ENCODE measurements at regions not wholly inside any gene's neighbourhood (a gene's known extent, or its start where the extent isn't known, plus 50 kb on each side); places are given as distances from the start of the nearest gene placed in this dataset.
"Not testable (repeated sequence)": the region's sequence is repeated elsewhere in the genome, so short reads cannot be mapped to it uniquely, and the experiment has no call there.

DNA sequence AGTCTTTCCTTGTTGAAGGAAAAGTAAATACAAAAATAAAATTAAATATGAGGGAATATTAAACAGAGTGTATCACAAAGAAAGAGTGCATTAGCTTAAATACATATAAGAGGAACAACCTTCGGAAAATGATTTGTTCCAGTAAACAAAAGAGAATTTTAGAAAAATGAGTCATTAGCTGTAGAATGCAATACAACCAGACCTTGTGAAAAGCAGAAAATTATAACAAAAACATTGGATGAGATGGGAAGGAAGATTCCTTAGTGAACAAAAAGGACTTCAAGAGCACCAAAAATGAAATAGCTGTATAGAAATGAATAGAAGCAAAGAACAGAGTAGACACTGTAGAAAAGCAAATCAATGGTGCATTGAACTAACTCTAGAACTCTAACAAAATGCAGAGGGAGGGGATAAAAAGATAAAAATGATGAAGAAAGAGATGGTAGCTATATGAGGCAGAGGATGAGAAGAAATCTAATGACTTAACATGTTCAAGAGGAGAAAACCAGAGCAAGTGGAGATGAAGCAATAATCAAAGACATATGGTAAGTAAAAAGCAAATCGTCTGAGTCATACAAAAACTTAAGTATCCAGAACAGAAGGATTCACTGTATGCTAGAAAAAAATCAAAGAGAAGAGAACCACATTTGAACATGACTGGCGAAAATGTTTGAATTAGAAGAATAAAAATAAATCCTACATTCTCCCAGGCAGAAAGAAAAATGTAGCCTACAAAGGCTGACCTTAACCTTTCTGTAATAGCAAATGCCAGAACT, 190.5 kb downstream of the TMEM26 start:
- DNase-seq, result no peak

DNA sequence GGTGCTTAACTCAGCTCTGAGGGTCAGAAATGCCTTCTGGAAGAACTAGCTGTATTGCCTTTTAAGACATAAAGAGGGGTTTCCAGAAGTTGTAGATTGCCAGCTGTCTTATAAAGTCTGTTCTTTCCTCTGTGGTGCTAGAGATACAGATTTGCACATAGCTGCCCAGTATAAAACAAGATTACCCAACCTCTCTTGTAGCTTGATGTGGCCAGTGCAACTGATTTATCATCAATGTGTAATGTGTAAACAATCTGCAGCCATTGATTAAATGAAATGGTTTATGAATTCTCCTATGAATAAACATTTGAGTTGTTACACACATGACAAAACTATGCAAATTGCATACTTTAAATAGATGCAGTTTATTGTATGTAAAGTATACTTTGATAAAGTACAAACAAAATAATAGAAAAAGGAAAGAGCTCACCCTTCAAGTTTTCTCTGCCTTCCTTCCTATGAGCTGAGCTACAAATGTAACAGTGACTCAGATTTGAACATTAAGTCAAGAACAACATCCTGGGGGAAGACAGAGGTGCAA, 195.2 kb downstream of the TMEM26 start:
- DNase-seq, result no peak

DNA sequence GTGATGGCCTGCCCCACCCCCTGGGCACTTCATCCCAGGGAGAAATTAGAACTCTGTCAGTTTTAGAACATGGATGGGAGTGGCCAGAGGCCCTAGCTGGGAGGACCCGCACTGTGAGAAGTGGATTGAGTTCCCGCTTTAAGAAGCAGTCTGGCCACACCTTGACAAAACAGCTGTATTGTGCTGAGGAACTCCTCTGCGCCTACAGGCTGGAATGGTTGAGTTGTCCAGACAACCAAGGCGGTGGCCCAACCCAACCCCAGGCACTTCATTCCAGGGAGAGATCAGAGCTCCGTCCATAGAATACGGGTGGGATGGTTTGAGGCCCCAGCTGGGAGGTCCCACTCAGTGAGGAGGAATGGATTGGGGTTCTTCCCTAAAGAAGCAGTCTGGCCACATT, 196.0 kb downstream of the TMEM26 start:
- no peak for DNase-seq

DNA sequence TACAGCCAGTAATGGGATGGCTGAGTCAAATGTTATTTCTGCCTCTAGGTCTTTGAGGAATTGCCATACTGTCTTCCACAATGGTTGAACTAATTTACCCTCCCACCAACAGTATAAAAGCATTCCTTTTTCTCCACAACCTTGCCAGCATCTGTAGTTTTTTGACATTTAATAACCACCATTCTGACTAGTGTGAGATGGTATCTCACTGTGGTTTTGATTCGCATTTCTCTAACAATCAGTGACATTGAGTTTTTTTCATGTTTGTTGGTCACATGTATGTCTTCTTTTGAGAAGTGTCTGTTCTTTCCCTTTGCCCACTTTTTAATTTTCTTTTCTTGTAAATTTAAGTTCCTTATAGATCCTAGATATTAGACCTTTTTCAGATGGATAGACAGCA, 200.9 kb downstream of the TMEM26 start:
- not testable (repeated sequence) for DNase-seq

DNA sequence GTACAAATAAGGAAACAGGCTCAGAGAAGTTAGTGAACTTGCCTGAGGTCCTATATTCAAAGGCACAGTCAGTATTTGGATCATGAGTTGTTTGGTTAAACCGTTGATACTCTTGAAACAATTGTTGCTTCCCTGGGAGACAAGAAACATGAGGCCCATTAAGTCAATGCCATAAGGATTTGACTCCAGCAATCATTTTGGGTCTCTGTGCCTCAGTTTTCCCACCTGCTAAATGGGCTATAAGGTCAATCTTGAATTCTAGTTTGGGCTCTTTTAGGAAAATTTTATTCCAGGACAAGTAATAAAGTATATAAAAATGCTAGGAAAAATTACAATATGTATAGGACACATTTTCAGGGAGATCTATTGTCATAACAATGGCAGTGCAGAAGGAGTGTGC, 202.1 kb downstream of the TMEM26 start:
- DNase-seq, result no peak

DNA sequence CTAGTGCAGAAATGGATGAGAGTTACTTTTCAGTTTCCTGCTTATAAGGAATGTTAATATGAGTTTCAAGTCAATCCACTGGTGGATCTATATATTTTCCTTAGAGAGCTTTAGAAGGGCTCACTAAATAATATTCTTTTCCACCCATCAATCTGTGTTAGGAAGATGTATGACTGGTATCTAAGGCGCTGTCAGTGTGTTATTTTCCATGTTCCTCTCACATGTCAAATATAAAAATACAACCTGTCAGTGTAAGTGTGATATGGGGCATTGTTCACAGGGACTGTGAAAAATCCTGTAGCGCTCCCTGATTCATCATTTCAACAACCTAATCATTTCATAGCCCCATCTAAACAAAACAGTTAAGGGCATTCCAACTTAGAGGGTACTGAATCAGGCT, 203.1 kb downstream of the TMEM26 start:
- DNase-seq, result no peak

DNA sequence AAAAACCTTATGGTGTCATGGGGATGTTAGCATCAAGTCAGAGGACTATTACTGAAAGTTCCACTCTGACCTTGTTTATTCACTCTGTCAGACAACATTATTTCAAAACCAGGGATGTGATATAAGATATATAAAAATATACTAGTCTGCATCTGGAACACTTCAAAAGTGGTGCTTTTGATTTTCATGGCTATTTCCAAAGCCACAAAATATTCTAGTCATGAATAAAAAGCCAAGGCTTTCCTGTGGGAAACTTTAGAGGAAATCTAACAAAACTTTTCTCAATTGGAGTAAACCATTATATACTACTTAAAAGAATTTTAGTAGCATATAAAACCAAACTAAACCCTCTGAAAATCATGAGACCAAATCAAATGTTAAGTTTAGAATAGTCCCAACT, 205.2 kb downstream of the TMEM26 start:
- no peak for DNase-seq

DNA sequence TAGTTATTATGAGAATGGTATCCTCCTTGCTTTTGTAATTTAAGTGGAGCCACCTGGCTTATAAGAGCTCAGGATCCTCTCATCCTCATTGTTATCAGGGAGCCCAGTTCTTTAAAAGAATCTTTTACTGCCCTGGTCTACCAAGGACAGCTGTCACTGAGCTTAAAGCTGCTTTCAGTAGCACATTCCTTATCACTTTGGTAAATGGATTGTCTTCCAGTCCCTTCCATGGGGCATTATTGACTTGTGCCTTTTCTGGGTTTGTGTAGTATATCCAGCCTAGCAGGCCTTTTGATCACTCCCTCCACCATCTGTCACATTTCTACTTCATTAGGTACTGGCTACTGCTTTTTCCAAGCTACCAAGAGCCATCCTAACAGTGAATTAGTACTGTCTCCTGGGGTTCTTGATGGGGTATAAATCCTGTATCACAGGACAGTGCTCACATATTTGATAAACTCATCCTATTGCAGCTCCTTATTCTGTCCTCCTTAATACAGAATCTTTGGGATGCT, 208.9 kb downstream of the TMEM26 start:
- DNase-seq, result no peak

DNA sequence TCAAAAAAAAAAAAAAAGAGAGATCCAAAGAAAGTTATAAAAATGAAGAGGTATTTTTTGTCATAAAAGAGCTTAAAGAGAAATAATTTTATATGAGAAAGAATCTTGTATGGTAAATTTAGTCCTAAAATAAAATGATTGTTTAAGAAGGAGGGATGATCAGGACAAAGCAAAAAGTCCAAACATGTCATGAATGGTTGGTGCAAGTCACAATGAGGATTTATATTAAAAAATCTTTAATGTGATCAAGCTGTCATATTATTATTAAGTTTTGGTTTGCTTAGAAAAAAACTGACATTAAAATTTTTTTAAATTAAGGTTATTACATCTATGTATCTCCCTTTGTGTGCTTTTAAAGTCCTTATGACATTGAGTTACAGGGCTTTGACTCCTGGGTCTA, 220.4 kb downstream of the TMEM26 start:
- DNase-seq, result no peak

DNA sequence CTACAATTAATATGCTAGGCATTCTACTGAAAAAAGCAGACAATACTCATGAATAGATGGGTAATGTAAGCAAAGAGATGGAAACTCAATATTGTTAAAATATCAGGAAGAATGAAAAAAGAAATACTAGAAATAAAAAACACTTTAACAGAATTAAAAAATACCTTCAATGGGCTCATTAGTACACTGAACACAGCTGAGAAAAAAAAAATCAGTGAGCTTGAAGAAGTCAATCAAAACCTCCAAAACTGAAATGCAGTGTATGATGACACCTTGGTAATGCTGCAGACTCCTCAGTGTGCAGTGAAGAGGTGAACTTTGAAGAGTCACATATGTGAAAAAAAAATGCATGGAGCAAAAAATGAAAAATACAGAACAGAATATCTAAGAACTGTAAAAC, 227.2 kb downstream of the TMEM26 start:
- DNase-seq, result no peak

DNA sequence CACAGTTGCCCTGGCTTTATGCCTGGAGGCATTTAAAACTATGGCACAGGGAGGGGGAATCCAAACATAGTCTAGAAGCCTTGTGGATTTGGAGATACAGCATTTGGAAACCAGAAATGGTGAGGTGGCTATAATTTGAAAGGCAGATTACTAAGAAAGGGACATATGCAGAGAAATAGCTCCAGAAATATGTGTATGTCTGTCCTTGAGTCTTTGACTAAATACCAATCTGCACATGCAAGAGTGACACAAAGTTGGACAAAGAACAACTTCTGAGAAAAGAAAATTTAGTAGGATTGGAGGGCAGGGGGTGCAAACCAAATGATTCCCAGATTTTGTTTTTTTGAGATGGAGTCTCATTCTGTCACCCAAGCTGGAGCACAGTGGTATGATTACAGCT, 229.6 kb downstream of the TMEM26 start:
- DNase-seq, result no peak

DNA sequence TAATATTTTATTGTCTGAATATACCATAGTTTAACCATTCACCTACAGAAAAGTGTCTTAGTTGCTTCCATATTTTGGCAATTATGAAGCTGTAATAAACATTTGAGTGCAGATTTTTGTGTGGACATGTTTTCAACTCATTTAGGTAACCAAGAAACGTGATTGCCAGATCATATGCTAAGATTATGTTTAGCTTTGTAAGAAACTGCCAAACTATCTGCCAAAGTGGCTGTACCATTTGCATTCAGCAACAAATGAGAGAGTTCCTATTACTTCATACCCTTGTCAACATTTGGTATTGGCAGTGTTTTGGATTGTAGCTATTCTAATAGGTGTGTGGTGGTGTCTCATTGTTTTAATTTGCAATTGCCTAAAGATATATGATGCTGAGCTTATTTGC, 233.5 kb downstream of the TMEM26 start:
- DNase-seq, result no peak

DNA sequence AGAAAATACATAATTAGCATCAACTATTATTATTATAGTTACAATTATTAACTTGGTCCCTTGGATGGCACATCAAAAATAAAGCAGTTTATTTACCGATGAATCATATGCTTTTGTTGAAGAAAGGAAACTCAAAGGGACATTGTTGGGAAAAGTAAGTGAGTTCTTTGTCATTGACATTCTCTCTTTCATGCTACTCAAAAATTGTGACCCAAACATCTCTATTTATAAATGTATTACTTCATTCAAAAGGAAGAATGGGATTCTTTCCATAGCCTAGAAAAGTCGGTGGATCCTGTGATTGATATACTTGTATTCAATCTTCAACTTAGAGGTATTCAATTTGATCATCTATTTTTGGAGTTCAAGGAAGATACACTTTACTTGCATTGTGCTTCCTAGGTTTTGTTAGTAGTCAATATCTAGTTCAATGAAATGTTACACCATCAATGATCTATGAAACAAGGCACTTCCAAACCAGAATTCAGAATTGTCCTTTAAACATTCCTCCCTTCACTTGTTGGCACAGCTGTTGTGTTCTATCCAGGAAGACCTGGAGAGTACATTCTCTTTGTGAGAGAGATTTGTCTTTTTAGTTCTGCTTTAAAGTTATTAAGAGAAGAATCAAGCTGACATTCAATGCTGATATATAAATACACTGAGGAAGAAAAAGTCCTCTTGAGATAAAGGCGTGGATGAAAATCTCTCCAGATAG, 235.2 kb downstream of the TMEM26 start:
- DNase-seq, result no peak

DNA sequence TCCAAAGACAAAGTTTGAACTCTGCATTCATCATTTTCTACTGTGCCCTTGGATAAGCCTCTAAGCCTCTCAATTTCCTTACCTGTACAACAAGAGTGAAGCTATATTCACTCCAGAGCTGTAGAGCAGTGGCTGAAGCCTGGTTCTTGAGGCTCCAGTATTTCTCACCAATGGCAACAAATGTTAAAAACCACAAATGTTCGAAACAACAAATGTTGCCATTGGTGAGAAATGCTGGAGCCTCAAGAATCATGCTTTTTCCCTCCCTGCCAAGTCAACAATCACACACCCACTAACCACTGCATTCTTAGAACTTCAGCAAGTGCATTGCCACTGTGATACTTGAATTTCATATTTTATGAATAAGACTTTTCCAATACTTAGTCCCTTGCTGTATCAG, 237.9 kb downstream of the TMEM26 start:
- no peak for DNase-seq

DNA sequence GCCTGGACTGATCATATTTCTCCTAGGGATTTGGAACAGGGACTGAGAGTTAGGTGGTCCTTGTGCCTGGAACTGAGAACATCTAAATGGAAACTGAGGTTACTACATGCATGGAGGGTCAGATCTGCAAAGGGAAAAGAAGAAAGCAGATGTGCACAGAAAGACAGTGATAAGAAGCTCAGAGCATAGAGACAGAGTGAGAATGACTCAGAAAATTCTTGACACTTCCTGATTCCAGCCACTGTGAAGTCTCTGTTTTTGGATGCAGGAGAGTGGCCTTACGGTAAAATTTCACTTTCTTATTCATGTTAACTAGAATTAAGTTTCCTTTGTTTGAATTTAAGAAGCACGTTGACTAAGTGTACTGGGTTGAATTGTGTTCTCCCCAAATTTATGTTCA, 241.7 kb downstream of the TMEM26 start:
- DNase-seq, result no peak

DNA sequence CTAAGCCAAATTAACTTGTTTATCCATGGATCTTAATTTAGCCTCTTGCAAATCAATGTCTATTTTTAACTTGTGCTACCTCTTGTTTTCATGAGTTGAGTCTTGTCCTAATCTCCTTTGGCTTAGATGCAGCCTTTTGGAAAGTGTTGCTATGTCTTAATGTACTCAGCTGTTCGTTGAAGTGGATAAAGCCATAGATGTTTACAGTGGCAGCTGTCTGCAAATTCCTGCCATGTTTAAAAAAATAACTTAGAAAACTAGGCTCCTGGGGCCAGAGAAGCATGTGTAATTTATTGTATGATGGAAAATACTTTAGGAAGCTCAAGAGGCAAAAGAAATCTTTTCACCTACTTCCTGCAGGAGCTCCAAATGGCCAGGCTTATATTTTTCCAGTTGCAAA, 253.1 kb upstream of the RHOBTB1 start:
- DNase-seq, result no peak

DNA sequence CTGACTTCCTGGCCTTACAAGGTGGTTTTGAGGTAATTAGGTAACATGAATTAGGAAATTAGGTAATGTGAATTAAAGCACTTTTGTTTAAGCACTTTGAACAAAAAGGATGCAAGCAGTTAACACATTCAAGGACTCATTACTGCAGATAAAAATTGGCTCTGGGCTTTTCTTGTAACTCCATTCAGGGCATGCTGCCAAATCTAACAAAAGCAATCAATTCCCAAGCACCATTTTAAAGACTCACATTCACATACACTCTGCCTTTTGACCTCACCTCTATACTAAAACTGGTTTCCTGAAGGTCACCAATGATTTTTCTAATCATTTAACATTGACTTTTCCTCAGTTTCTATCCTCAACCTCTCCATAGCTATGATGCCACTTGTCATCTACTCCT, 251.2 kb upstream of the RHOBTB1 start:
- DNase-seq, result no peak

DNA sequence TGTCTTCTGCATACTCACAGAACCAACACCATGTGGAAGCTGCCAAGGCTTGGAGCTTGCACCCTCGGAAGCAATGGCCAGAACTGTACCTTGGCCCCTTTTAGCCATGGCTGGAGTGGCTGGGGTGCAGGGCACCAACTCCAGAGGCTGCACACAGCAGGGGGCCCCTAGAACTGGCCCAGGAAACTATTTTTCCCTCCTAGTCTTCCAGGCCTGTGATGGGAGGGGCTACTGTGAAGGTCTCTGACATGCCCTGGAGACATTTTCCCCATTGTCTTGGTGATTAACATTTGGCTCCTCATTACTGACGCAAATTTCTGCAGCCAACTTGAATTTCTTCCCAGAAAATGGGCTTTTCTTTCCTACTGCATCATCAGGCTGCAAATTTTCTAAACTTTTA, 248.6 kb upstream of the RHOBTB1 start:
- not testable (repeated sequence) for DNase-seq

DNA sequence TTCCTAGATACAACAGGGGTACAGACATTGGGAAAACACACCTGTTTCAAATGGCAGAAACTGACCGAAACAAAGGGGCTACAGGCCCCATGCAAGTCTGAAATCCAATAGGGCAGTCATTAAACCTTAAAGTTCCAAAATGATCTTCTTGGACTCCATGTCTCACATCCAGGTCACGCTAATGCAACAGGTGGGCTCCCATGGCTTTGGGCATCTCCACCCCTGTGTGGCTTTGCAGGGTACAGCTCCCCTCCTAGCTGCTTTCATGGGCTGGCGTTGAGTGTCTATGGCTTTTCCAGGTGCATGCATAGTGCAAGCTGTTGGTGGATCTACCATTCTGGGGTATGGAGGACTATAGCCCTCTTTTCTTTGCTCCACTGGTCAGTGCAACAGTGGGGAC, 248.1 kb upstream of the RHOBTB1 start:
- no peak for DNase-seq

DNA sequence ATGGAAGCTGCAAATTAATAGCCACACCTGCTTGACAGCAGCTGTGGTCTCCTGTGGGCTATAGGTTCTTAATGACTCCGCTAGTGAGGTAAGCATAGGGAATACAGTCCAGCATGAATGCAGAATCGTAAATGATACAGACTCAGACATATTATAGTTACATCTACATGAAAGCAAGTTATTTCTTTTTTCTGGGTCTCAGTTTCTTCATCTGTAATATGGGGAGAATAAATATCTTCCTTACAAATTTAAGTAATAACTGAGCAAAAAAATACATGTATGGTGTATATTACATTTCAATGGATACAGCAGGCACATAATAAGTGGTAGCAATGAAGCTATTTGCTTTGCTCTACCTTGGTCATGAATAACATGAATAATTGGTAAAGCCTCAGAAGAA, 245.9 kb upstream of the RHOBTB1 start:
- DNase-seq, result no peak

DNA sequence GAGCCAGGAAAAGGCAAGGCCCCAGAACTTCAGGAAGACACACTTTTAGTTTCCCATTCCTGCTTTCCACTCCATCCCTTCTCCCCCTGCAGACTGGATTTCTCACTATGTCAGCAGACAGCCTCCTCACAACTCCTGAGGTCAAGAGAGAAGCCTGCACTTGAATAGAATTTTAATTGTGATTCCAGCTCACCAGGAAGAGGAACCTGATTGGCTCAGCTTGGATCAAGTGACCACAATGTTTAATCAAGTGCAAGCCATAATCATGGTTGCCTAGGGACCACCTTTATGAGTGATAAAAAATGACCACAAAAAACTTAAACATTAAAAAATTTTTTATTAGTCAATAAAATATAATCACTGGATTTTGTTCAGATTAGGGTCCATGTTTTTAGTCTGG, 244.7 kb upstream of the RHOBTB1 start:
- DNase-seq, result no peak

DNA sequence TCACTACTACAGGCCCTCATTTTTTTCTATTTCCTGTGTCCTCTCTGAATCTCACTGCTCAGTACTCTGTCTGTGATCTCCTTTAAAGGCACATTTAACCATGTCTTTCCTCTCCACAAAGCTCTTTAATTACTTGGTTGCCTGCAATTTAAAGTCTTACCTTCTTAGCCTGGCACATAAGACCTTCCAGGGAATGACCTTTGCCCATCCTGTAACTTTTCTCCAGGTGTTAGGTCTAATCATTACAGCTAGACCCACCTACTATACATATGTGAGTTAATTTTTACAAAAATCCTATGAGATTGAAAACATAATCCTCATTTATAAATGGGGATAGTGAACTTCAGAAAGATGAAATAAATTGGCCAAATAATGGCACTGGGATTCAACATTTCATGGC, 244.1 kb upstream of the RHOBTB1 start:
- no peak for DNase-seq

DNA sequence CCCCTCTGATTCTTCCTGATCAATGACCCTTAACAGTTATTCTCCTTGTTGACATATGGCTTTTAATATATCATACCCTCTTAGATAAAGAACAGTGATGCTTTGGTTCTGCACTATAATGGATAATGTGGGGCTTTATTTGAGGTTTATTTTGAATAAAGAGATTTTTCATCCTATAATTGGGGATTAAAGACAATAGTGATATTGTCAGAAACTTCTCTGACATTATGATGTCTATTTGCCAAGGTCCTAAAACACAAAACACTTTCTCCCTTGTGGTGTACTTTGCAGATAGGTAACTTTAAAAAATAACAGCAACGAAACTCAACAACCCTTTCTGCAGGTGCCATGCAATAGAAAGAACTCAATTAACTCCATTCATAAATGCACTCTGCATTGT, 243.6 kb upstream of the RHOBTB1 start:
- DNase-seq, result no peak

DNA sequence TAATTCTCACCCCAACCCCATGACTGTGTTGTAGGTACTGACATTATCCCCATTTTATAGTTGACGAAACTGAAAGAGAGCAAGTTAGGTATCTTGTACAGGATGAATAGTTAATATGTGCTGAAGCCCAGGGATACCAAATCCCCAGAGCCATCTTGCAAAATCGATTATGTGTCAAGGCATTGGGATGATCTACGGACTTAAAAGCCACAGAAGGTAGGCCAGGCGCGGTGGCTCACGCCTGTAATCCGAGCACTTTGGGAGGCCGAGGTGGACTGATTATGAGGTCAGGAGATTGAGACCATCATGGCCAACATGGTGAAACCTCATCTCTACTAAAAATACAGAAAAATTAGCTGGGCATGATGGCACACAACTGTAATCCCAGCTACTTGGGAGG, 242.4 kb upstream of the RHOBTB1 start:
- no peak for DNase-seq
